ENCODE measurements at regions not wholly inside any gene's neighbourhood (a gene's known extent, or its start where the extent isn't known, plus 50 kb on each side); places are given as distances from the start of the nearest gene placed in this dataset.
"Not testable (repeated sequence)": the region's sequence is repeated elsewhere in the genome, so short reads cannot be mapped to it uniquely, and the experiment has no call there.

- no peak for DNase-seq (ENCODE audit: low spot score)
Measured at GRCh38 chr13:65825039-65825438, 1405.1 kb downstream of the PCDH9 start.

- DNase-seq (ENCODE audit: low spot score): no peak
Measured at GRCh38 chr13:65808061-65808460, 1422.1 kb downstream of the PCDH9 start.

GRCh38 chr13:65803530-65804392, 1426.4 kb downstream of the PCDH9 start:
- DNase-seq (ENCODE audit: low spot score): no peak

GRCh38 chr13:65789815-65790214, 1440.3 kb downstream of the PCDH9 start:
- no peak for DNase-seq (ENCODE audit: low spot score)

- no peak for DNase-seq (ENCODE audit: low spot score)
Measured at GRCh38 chr13:65787082-65787481, 1443.1 kb downstream of the PCDH9 start.

DNA sequence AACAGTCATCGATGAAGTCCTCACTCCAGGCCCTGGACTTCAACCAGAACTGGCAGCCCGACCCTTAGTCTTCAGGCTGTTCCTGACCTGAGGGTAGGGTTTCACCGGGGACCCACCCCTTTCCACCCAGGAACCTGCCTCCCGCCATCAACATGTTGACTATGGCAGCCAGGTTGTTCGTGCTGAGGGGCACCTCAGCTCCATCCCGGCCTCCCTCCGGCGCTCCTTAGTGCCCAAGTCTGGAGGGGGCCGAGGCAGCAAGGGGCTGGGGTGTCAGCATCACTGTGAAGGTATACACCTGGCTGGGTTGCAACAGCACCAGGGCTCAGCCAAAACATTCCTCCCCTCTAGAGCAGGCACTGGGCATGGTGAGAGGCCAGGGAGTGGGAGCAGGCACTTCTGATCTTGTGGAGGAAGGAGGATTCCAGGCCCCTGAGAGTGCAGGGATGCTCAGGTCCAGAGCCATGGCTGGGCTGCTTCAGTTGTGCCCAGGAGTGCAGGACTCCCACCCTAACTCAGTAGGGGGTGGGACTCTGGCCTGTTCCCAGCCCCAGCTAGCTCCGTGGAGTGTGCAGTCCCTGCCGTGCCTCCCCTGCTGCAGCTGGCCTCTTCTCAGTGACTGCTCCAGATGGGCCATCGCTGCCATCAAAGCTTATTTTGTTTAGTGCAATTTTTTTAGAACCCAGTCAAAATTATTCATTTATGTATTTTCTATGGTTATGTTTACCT, 1445.9 kb downstream of the PCDH9 start:
- no peak for DNase-seq (ENCODE audit: low spot score)

GRCh38 chr13:65783383-65783782, 1446.8 kb downstream of the PCDH9 start:
- no peak for DNase-seq (ENCODE audit: low spot score)

GRCh38 chr13:65771704-65772313, 1458.3 kb downstream of the PCDH9 start:
- not testable (repeated sequence) for DNase-seq (ENCODE audit: low spot score)

GRCh38 chr13:65768545-65768944, 1461.6 kb downstream of the PCDH9 start:
- no peak for DNase-seq (ENCODE audit: low spot score)

DNA sequence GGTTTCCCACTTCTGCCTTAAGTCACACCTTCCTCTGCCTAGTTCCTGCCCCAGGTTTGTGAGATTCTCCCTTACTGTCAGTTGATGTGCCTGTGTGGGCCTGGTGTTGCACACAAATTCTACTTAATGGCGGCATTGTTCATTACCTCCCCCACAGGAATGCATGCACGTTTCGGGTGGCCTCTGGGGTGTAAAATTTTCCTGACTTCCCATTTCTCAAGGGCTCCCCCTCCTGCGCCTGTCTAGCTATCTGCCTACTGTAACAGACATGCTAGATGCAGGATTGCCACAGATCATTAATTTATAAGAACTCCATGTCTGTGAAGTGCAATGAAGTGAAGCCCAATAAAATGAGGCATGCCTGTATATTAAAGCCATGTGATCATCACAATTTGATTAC, 1466.3 kb downstream of the PCDH9 start:
- no peak for DNase-seq (ENCODE audit: low spot score)

GRCh38 chr13:65762012-65762411, 1468.1 kb downstream of the PCDH9 start:
- no peak for DNase-seq (ENCODE audit: low spot score)

DNA sequence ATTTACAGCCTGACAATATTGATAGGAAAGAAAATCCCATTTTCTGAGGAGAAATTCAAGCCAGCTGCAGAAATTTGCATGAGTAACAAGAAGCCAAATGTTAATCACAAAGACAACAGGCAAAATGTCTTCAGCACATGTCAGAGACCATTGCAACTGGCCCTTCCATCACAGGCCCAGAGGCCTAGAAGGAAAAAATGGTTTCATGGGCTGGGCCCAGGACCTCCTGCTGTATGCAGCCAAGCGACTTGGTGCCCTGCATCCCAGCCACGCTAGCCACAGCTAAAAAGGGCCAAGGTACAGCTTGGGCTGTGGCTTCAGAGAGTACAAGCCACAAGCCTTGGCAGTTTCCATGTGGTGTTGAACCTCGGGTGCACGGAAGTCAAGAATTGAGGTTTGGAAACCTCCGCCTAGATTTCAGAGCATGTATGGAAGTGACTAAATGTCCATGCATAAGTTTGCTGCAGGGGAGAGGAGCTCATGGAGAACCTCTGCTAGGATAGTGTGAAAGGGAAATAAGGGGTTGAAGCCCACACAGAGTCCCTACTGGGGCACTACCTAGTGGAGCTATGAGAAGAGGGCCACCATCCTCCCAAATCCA, 1474.0 kb downstream of the PCDH9 start:
- DNase-seq (ENCODE audit: low spot score): no peak

GRCh38 chr13:65748227-65748626, 1481.9 kb downstream of the PCDH9 start:
- DNase-seq (ENCODE audit: low spot score): no peak

DNA sequence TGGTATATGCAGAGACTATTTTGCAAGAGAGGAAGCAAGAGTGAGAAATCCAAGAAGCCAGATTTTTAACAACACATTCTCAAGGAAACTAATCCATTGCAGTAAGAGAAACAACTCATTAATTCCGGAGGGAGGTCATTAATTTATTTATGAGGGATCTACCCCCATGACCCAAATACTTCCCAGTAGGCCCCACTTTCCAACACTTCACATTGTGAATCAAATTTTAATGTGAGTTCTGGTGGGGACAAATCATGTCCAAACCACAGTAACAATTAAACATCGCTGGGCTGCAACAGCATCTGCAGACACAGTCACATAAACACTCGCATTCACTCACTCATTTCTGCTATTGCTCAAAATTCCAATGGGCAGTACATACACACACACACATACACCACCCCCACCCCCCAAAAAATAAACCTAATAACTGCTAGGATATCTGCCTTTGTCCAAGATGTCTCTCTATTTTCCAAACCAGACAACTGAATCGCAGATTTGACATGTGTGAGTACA, 1483.7 kb downstream of the PCDH9 start:
- no peak for DNase-seq (ENCODE audit: low spot score)

DNA sequence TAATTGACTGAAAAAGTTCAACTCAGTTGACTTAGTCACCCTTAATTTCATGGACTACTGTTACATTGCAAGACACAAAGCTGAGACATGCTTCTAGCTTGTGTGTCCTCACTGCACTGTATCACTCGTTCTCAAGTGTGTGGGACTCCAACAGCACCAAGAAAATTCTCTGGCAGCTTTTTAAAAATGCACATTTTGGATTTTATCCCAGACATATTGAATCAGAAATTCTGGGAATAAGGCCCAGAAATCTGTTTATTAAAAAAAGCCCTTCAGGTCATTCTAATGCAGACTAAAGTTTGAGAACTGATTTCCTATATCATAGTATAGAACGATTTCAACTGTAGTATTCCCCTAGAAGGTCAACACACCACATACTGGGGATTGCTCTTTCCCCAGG, 1485.3 kb downstream of the PCDH9 start:
- peak; percentile 4 for DNase-seq (ENCODE audit: low spot score)

- DNase-seq (ENCODE audit: low spot score): no peak
Measured at GRCh38 chr13:65733110-65733509, 1497.0 kb downstream of the PCDH9 start.

DNA sequence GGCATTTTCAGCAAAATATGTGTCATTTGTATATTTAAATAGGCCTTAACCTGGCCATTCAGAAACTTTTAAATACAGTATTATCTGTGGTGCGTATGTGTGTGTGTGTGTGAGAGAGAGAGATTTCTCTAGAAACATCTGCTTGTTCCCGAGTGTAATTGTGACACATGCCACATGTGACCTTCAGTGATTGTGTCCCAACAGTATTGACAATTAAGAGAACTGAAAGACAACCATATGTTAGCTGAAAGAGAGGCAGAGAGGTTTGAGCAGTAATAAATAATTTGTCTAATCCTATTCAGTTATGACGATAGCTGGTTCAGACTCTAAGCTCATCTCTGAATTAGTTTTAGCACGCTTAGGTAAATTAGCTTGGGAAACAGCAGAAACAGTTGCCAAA, 1503.1 kb downstream of the PCDH9 start:
- no peak for DNase-seq (ENCODE audit: low spot score)

- no peak for DNase-seq (ENCODE audit: low spot score)
Measured at GRCh38 chr13:65725006-65725405, 1505.1 kb downstream of the PCDH9 start.

DNA sequence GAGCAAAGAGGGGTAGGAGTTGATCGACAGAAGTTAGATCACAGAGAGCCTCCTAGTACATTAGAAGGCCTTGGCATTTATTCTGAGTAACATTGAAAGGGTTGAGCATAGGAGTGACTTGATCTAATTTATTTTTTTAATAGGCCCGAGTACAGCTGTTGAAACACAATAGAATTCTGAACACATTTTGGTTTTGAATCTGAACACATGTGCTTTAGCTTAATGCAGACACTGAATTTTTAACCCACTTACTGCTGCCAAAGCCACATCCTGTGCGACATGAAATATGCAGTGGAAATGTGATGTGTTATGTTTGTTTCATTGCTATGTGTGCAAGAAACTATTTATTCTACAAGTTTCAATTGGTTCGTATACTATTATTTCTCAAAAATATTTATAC, 1505.9 kb downstream of the PCDH9 start:
- DNase-seq (ENCODE audit: low spot score): no peak

DNA sequence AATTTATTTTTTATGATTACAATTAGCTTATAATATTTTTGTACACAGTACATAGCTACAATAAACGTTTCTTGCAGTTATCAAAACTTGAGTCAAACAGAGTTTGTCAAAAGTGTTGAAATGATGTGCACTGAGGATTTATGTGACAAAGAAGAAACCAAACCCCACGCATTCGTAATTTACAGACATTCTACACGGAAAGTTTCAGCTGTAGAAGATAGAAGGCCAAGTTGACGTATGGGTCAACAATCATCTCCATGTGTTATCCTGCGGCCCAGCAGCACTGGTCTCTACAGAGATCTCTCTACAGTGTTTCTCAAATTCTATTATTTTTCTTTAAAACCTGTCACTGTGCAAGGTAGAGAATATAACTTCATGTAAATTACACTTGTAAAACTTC, 1507.6 kb downstream of the PCDH9 start:
- DNase-seq (ENCODE audit: low spot score): no peak

DNA sequence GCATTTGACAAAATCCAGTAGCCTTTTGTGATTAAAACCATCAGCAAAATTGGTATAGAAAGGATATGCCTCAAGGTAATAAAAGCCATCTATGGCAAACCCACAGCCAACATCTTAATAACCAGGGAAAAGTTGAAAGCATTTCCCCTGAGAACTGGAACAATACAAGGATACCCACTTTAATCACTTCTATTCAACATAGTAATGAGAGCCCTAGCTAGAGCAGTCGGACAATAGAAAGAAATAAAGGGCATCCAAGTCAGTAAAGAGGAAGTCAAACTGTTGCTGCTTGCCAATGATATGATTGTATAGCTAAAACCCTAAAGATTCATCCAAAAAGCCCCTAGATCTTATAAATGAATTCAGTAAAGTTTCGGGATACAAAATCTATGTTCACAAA, 1510.3 kb downstream of the PCDH9 start:
- DNase-seq (ENCODE audit: low spot score): no peak

DNA sequence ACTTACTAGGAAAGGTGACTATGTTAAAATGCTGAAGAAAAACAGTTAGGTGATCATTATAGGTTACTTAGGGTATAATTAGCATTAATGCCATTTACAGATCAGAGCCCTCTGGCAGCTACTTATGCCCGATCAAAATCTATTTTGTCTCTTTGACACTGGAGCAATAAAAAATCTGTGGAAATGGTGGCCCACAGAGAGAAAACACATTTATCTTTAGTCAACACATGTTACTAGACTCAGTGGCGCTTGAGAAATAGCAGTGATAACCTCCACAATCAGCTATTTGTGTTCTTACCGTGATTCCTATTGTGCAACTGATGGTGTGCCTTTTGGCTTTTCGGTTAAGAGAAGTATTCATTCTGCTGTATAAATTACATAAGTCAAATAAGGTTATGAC, 1519.6 kb downstream of the PCDH9 start:
- no peak for DNase-seq (ENCODE audit: low spot score)
